Smooth muscle cell (in vitro differentiated cells): ENCODE measurements at regions not wholly inside any gene's neighbourhood (a gene's known extent, or its start where the extent isn't known, plus 50 kb on each side); places are given as distances from the start of the nearest gene placed in this dataset.

ENCODE experiments used
- DNase-seq: peaks from one replicate; lab custom pipeline; 2025; ENCODE audit not compliant: unreplicated experiment; lab: John Stamatoyannopoulos, UW
- H2AFZ ChIP-seq: fragments of 200-600 bp; sonication (generic); 2 replicates; pipeline ENCODE4 v1.6.0; 2016; ENCODE audit warnings: antibody characterized with exemption, low read depth, mild to moderate bottlenecking
- H3F3A ChIP-seq: fragments of 200-600 bp; sonication (generic); 2 replicates; pipeline ENCODE4 v1.6.0; 2017; ENCODE audit warnings: antibody characterized with exemption, low read depth
- H3K27ac ChIP-seq: fragments of 200-600 bp; sonication (generic); 2 replicates; pipeline ENCODE4 v1.5.1; 2016; ENCODE audit warnings: low read depth, mild to moderate bottlenecking
- H3K27me3 ChIP-seq: fragments of 200-600 bp; sonication (generic); 2 replicates; pipeline ENCODE4 v1.6.1; 2016; ENCODE audit warnings: low read depth, mild to moderate bottlenecking
- H3K36me3 ChIP-seq: fragments of 200-600 bp; sonication (generic); 2 replicates; pipeline ENCODE4 v1.5.1; 2016; ENCODE audit warnings: low read depth
- H3K4me1 ChIP-seq: fragments of 200-600 bp; sonication (generic); 2 replicates; pipeline ENCODE4 v1.5.1; 2016; ENCODE audit warnings: low read depth
- H3K4me2 ChIP-seq: fragments of 200-600 bp; sonication (generic); 2 replicates; pipeline ENCODE4 v1.6.0; 2016; ENCODE audit warnings: mild to moderate bottlenecking
- H3K4me3 ChIP-seq: fragments of 200-600 bp; sonication (generic); 2 replicates; pipeline ENCODE4 v1.5.1; 2016; ENCODE audit warnings: mild to moderate bottlenecking
- H3K79me2 ChIP-seq: fragments of 200-600 bp; sonication (generic); 2 replicates; pipeline ENCODE4 v1.6.0; 2016; ENCODE audit warnings: low read depth, mild to moderate bottlenecking
- H3K9ac ChIP-seq: fragments of 200-600 bp; sonication (generic); 2 replicates; pipeline ENCODE4 v1.6.0; 2016; ENCODE audit warnings: low read depth
- H3K9me3 ChIP-seq: fragments of 200-600 bp; sonication (generic); replicated peaks from 2 replicates; pipeline ENCODE4 v1.5.1; 2016; ENCODE audit warnings: low read depth
- H4K20me1 ChIP-seq: fragments of 200-600 bp; sonication (generic); 2 replicates; pipeline ENCODE4 v1.6.0; 2016; ENCODE audit warnings: low read depth
- WGBS: methylation state at CpG from one replicate; pipeline ENCODE4 v1.1.7; 2016; ENCODE audit warnings: low lambda C conversion rate; 5-methylcytosine and 5-hydroxymethylcytosine counted together
- TF ChIP-seq, protein P1 (sequence below): fragments of 200-600 bp; sonication (generic); IDR thresholded peaks from 2 replicates; pipeline ENCODE4 v1.5.1; 2017; ENCODE audit warnings: borderline replicate concordance, mild to moderate bottlenecking, antibody characterized with exemption; ENCODE audit not compliant: insufficient read depth, poor library complexity, severe bottlenecking

DNA sequence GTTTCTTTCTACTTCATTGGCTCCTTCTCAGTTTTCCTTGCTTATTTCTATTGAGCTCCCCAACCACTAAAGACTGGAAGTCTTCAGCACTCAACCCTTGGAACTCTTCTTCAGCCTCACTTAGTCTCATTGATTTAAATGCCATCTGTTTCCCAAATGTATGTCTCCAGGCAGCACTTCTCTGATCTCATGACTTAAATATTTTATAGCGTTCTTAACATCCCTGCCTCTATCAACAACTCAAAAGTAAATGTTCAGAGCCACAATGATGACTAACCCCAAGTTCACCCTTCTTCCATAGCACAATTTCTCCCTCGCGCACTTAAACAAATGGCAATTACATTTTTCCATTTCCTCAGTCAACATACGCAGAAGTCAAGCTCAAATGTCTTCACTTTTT lies 1393.3 kb downstream of the ARAP2 start:
- TF ChIP-seq, protein P1, sequence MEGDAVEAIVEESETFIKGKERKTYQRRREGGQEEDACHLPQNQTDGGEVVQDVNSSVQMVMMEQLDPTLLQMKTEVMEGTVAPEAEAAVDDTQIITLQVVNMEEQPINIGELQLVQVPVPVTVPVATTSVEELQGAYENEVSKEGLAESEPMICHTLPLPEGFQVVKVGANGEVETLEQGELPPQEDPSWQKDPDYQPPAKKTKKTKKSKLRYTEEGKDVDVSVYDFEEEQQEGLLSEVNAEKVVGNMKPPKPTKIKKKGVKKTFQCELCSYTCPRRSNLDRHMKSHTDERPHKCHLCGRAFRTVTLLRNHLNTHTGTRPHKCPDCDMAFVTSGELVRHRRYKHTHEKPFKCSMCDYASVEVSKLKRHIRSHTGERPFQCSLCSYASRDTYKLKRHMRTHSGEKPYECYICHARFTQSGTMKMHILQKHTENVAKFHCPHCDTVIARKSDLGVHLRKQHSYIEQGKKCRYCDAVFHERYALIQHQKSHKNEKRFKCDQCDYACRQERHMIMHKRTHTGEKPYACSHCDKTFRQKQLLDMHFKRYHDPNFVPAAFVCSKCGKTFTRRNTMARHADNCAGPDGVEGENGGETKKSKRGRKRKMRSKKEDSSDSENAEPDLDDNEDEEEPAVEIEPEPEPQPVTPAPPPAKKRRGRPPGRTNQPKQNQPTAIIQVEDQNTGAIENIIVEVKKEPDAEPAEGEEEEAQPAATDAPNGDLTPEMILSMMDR: no peak
- Histone ChIP-seq H2AFZ (no peak overlapping the region), H3K9ac (no peak overlapping the region), H3K27me3 (no peaks in the 10 kb centered on the region), H3K4me1 (no peaks in the 10 kb centered on the region), H3F3A (no peaks in the 10 kb centered on the region), H3K27ac (no peak overlapping the region), H3K4me3 (no peak overlapping the region), H3K4me2 (no peak overlapping the region), H4K20me1 (no peaks in the 10 kb centered on the region), H3K79me2 (no peaks in the 10 kb centered on the region), H3K9me3 (no peaks in the 10 kb centered on the region), H3K36me3 (no peaks in the 10 kb centered on the region)
- 51% methylated on average over 4 of the region's 4 CpGs for WGBS
- DNase-seq: no peak

GRCh38 chr4:34851411-34851810 lies 1392.9 kb downstream of the ARAP2 start:
- 77% methylated on average over 2 of the region's 2 CpGs for whole genome bisulfite sequencing

DNA sequence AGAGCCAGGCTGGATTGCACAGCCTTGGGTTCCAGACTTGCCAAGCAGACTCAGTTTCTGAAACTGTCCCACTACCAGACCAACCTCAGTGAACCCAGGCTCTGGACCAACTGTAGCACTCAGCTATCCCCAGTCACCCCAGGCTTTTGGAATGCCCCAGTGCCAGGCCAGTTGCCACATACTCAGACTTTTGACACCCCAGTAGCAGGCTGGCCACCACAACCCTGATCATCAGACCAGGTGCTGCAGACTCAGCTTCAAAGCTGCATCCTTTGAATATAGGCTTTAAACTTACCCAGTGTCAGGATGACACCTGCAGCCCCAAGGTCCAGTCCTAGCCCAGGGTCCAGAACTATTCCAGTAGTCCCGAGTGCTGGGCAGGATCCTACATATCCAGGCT lies 1389.9 kb downstream of the ARAP2 start:
- Histone ChIP-seq H3K4me3 (no peak overlapping the region), H3K4me2 (no peak overlapping the region), H3K4me1 (no peaks in the 10 kb centered on the region), H3K9ac (no peak overlapping the region), H4K20me1 (no peaks in the 10 kb centered on the region), H3K27me3 (no peaks in the 10 kb centered on the region), H3K36me3 (no peaks in the 10 kb centered on the region), H3F3A (no peaks in the 10 kb centered on the region), H3K79me2 (no peaks in the 10 kb centered on the region), H2AFZ (no peak overlapping the region), H3K9me3 (no peaks in the 10 kb centered on the region), H3K27ac (no peak overlapping the region)
- no peak for DNase-seq
- TF ChIP-seq, protein P1: no peak
- WGBS: 83% methylated on average over 1 of the region's 1 CpG

More at GRCh38 chr4:34851411-34851810, 1392.9 kb downstream of the ARAP2 start:
- no peak overlapping the region for H3K4me3 ChIP-seq
- no peak overlapping the region for H3K9ac ChIP-seq
- no peaks in the 10 kb centered on the region for H3K27me3 ChIP-seq
- no peaks in the 10 kb centered on the region for H3K9me3 ChIP-seq
- no peaks in the 10 kb centered on the region for H4K20me1 ChIP-seq
- H3F3A ChIP-seq: no peaks in the 10 kb centered on the region
- H2AFZ ChIP-seq: no peak overlapping the region
- H3K79me2 ChIP-seq: no peaks in the 10 kb centered on the region
- H3K4me1 ChIP-seq: no peaks in the 10 kb centered on the region
- no peak overlapping the region for H3K4me2 ChIP-seq
- TF ChIP-seq, protein P1: no peak
- no peak overlapping the region for H3K27ac ChIP-seq
- no peaks in the 10 kb centered on the region for H3K36me3 ChIP-seq
- no peak for DNase-seq

DNA sequence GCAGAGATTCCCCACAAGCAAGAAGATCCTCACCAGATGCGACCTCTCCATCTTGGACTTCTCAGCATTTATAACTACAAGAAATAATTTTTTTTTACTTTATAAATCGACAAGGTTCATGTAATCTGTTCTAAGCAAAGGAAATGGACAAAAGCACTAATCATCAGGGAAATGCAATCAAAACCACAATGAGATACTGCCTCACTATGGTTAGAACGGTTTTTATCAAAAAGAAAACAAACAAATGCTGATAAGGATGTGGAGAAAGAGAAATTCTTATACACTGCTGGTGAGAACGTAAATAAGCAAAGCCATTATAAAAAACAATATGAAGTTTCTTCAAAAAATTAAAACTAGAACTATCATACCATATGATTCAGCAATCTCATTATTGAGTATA lies 1382.6 kb downstream of the ARAP2 start:
- 39% methylated on average over 4 of the region's 4 CpGs for WGBS
- no peak overlapping the region for H3K4me2 ChIP-seq
- H3K79me2 ChIP-seq: no peaks in the 10 kb centered on the region
- H3K9me3 ChIP-seq: no peaks in the 10 kb centered on the region
- no peaks in the 10 kb centered on the region for H3K36me3 ChIP-seq
- TF ChIP-seq, protein P1: no peak
- DNase-seq: no peak
- H3F3A ChIP-seq: no peaks in the 10 kb centered on the region
- no peaks in the 10 kb centered on the region for H3K4me1 ChIP-seq
- H3K4me3 ChIP-seq: no peak overlapping the region
- H2AFZ ChIP-seq: no peak overlapping the region
- no peaks in the 10 kb centered on the region for H4K20me1 ChIP-seq
- H3K27ac ChIP-seq: no peak overlapping the region
- H3K9ac ChIP-seq: no peak overlapping the region
- no peaks in the 10 kb centered on the region for H3K27me3 ChIP-seq
